ENCODE measurements at regions not wholly inside any gene's neighbourhood (a gene's known extent, or its start where the extent isn't known, plus 50 kb on each side); places are given as distances from the start of the nearest gene placed in this dataset.

- 2% methylated on average over 2 of the region's 2 CpGs for WGBS, 2 experiments (ENCODE audit: low coverage in 1 of 2, low lambda C conversion rate in 2 of 2, missing lambda C conversion rate in 2 of 2)
- no peak overlapping the region for H3K27ac ChIP-seq
- no peaks in the 10 kb centered on the region for H3K9me3 ChIP-seq (ENCODE audit: low read depth)
- no peaks in the 10 kb centered on the region for H3K79me2 ChIP-seq (ENCODE audit: insufficient read depth)
- TF ChIP-seq EZH2phosphoT487 (IDR thresholded peaks at IDR 0.05; ENCODE audit: insufficient read depth, low read depth) (no peak), EZH2 (IDR thresholded peaks at IDR 0.05; ENCODE audit: insufficient read depth, poor library complexity, severe bottlenecking) (no peak)
- no peak for DNase-seq
- H3K4me2 ChIP-seq (ENCODE audit: unreplicated experiment): no peak overlapping the region
- H3K4me1 ChIP-seq (ENCODE audit: insufficient read depth): no peaks in the 10 kb centered on the region
- no peaks in the 10 kb centered on the region for H3K9me2 ChIP-seq (ENCODE audit: insufficient read depth)
- H3F3A ChIP-seq (ENCODE audit: insufficient read depth): no peaks in the 10 kb centered on the region
- H4K20me1 ChIP-seq (ENCODE audit: insufficient read depth): no peaks in the 10 kb centered on the region
- H3K36me3 ChIP-seq (ENCODE audit: low read depth): no peaks in the 10 kb centered on the region
- H2AFZ ChIP-seq: no peak overlapping the region
- H3K27me3 ChIP-seq (replicated peaks; ENCODE audit: insufficient read depth): no peaks in the 10 kb centered on the region
- H3K4me3 ChIP-seq: no peak overlapping the region
- in situ Hi-C loops (cut with MboI): no loop called here
- no peak overlapping the region for H3K9ac ChIP-seq
These were observed 828.6 kb downstream of the TRIB2 start for GRCh38 chr2:13545320-13545719.

- Histone ChIP-seq H3K9me2 (ENCODE audit: insufficient read depth) (no peaks in the 10 kb centered on the region), H3K36me3 (ENCODE audit: low read depth) (no peaks in the 10 kb centered on the region), H3K27ac (no peak overlapping the region), H3F3A (ENCODE audit: insufficient read depth) (no peaks in the 10 kb centered on the region), H4K20me1 (ENCODE audit: insufficient read depth) (no peaks in the 10 kb centered on the region), H3K4me3 (no peak overlapping the region), H3K4me1 (ENCODE audit: insufficient read depth) (no peaks in the 10 kb centered on the region), H2AFZ (no peak overlapping the region), H3K79me2 (ENCODE audit: insufficient read depth) (no peaks in the 10 kb centered on the region), H3K9ac (no peak overlapping the region), H3K9me3 (ENCODE audit: low read depth) (no peaks in the 10 kb centered on the region), H3K4me2 (ENCODE audit: unreplicated experiment) (no peak overlapping the region), H3K27me3 (replicated peaks; ENCODE audit: insufficient read depth) (no peaks in the 10 kb centered on the region)
- WGBS, 2 experiments (ENCODE audit: low coverage in 1 of 2, low lambda C conversion rate in 2 of 2, missing lambda C conversion rate in 2 of 2): 40 to 43% methylated on average over 1 of the region's 1 CpG
- no peak for DNase-seq
- in situ Hi-C loops (cut with MboI): no loop called here
- TF ChIP-seq EZH2phosphoT487 (IDR thresholded peaks at IDR 0.05; ENCODE audit: insufficient read depth, low read depth): no peak
- TF ChIP-seq EZH2 (IDR thresholded peaks at IDR 0.05; ENCODE audit: insufficient read depth, poor library complexity, severe bottlenecking): no peak
These were observed 829.4 kb downstream of the TRIB2 start for GRCh38 chr2:13546131-13546530.

- H3K27me3 ChIP-seq (replicated peaks; ENCODE audit: insufficient read depth): no peaks in the 10 kb centered on the region
- H3K36me3 ChIP-seq (ENCODE audit: low read depth): no peaks in the 10 kb centered on the region
- 24 to 28% methylated on average over 6 of the region's 6 CpGs for WGBS, 2 experiments (ENCODE audit: low coverage in 1 of 2, low lambda C conversion rate in 2 of 2, missing lambda C conversion rate in 2 of 2)
- no peaks in the 10 kb centered on the region for H4K20me1 ChIP-seq (ENCODE audit: insufficient read depth)
- no peak for DNase-seq
- TF ChIP-seq EZH2phosphoT487 (IDR thresholded peaks at IDR 0.05; ENCODE audit: insufficient read depth, low read depth): no peak
- H3K4me2 ChIP-seq (ENCODE audit: unreplicated experiment): no peak overlapping the region
- H3K4me3 ChIP-seq: no peak overlapping the region
- no peak overlapping the region for H3K9ac ChIP-seq
- in situ Hi-C loops (cut with MboI): no loop called here
- no peak overlapping the region for H3K27ac ChIP-seq
- H3K4me1 ChIP-seq (ENCODE audit: insufficient read depth): no peaks in the 10 kb centered on the region
- H3K9me3 ChIP-seq (ENCODE audit: low read depth): no peaks in the 10 kb centered on the region
- H3K9me2 ChIP-seq (ENCODE audit: insufficient read depth): no peaks in the 10 kb centered on the region
- no peaks in the 10 kb centered on the region for H3F3A ChIP-seq (ENCODE audit: insufficient read depth)
- no peak overlapping the region for H2AFZ ChIP-seq
- no peaks in the 10 kb centered on the region for H3K79me2 ChIP-seq (ENCODE audit: insufficient read depth)
These were observed 833.8 kb downstream of the TRIB2 start for GRCh38 chr2:13550285-13551231.

- DNase-seq: peak; percentile 48
- no peaks in the 10 kb centered on the region for H3K36me3 ChIP-seq (ENCODE audit: low read depth)
- no peaks in the 10 kb centered on the region for H3K9me2 ChIP-seq (ENCODE audit: insufficient read depth)
- no peaks in the 10 kb centered on the region for H3F3A ChIP-seq (ENCODE audit: insufficient read depth)
- H3K27me3 ChIP-seq (replicated peaks; ENCODE audit: insufficient read depth): no peaks in the 10 kb centered on the region
- H3K9me3 ChIP-seq (ENCODE audit: low read depth): no peaks in the 10 kb centered on the region
- no peak overlapping the region for H3K9ac ChIP-seq
- in situ Hi-C loops (cut with MboI): no loop called here
- TF ChIP-seq EZH2 (IDR thresholded peaks at IDR 0.05; ENCODE audit: insufficient read depth, poor library complexity, severe bottlenecking) (no peak), EZH2phosphoT487 (IDR thresholded peaks at IDR 0.05; ENCODE audit: insufficient read depth, low read depth) (no peak)
- no peak overlapping the region for H3K27ac ChIP-seq
- H3K4me1 ChIP-seq (ENCODE audit: insufficient read depth): no peaks in the 10 kb centered on the region; the same call in 1 of the 2 replicates
- no peak overlapping the region for H3K4me3 ChIP-seq
- no peaks in the 10 kb centered on the region for H3K79me2 ChIP-seq (ENCODE audit: insufficient read depth)
- H4K20me1 ChIP-seq (ENCODE audit: insufficient read depth): no peaks in the 10 kb centered on the region
- no peak overlapping the region for H2AFZ ChIP-seq
- WGBS, 2 experiments (ENCODE audit: low coverage in 1 of 2, low lambda C conversion rate in 2 of 2, missing lambda C conversion rate in 2 of 2): 19 to 20% methylated on average over 3 of the region's 3 CpGs
- H3K4me2 ChIP-seq (ENCODE audit: unreplicated experiment): no peak overlapping the region
These were observed 841.6 kb downstream of the TRIB2 start for GRCh38 chr2:13558368-13558767.

Data from GM23248 (cell line).